IPS-15b (cell line): ENCODE measurements at regions not wholly inside any gene's neighbourhood (a gene's known extent, or its start where the extent isn't known, plus 50 kb on each side); places are given as distances from the start of the nearest gene placed in this dataset.
"Not testable (repeated sequence)": the region's sequence is repeated elsewhere in the genome, so short reads cannot be mapped to it uniquely, and the experiment has no call there.

Experiments
- H3K27me3 ChIP-seq: one replicate; pipeline ENCODE4 v1.6.1; 2013; ENCODE audit warnings: low read length; ENCODE audit not compliant: control insufficient read depth, insufficient read depth
- H3K36me3 ChIP-seq: one replicate; pipeline ENCODE4 v1.6.1; 2013; ENCODE audit warnings: low read length; ENCODE audit not compliant: control insufficient read depth, insufficient read depth
- H3K4me1 ChIP-seq: one replicate; pipeline ENCODE4 v1.6.1; 2013; ENCODE audit warnings: mild to moderate bottlenecking, low read length; ENCODE audit not compliant: control insufficient read depth, insufficient read depth
- H3K4me3 ChIP-seq: one replicate; pipeline ENCODE4 v1.5.1; 2013; ENCODE audit warnings: low read depth, low read length
- H3K9ac ChIP-seq: one replicate; pipeline ENCODE4 v1.6.1; 2013; ENCODE audit warnings: low read depth, mild to moderate bottlenecking, low read length
- H3K9me3 ChIP-seq: one replicate; pipeline ENCODE4 v1.6.1; 2013; ENCODE audit warnings: mild to moderate bottlenecking, low read length; ENCODE audit not compliant: control insufficient read depth, insufficient read depth

GRCh38 chr15:96147267-96147666, 183.2 kb upstream of the NR2F2 start:
- H3K36me3 ChIP-seq = no peaks in the 10 kb centered on the region
- no peaks in the 10 kb centered on the region for H3K27me3 ChIP-seq
- H3K9ac ChIP-seq = no peak overlapping the region
- H3K9me3 ChIP-seq = no peaks in the 10 kb centered on the region
- H3K4me3 ChIP-seq = no peak overlapping the region
- H3K4me1 ChIP-seq = no peaks in the 10 kb centered on the region

DNA sequence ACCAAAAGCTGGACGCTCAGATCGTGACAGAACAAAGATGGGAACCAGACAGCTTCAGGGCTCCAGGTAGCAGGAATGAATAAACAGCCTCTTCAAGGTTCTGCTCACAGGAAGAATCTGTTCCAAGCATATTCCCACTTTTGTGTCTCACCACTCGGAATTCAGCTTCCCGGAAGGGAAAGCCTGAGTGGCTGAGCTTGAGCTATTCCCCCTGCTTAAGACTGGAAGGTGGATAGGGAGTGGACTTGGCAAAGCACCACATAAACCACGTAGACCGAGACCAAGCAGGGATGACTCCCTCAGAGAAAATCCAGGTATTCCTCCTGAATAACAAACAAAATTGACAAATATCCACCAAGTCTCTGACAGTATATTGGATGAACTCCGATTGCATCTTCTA, 180.2 kb upstream of the NR2F2 start:
- H3K9me3 ChIP-seq = no peaks in the 10 kb centered on the region
- no peaks in the 10 kb centered on the region for H3K36me3 ChIP-seq
- H3K4me3 ChIP-seq = no peak overlapping the region
- no peaks in the 10 kb centered on the region for H3K27me3 ChIP-seq
- no peaks in the 10 kb centered on the region for H3K4me1 ChIP-seq
- H3K9ac ChIP-seq = no peak overlapping the region

- H3K27me3 ChIP-seq, H3K4me1 ChIP-seq, H3K36me3 ChIP-seq, H3K9me3 ChIP-seq, H3K9ac ChIP-seq, H3K4me3 ChIP-seq: not testable (repeated sequence)
Observed at GRCh38 chr15:96151749-96152148, 178.8 kb upstream of the NR2F2 start.

GRCh38 chr15:96153929-96154328, 176.6 kb upstream of the NR2F2 start:
- Histone ChIP-seq H3K36me3 (no peaks in the 10 kb centered on the region), H3K4me3 (no peak overlapping the region), H3K9ac (no peak overlapping the region), H3K9me3 (no peaks in the 10 kb centered on the region), H3K4me1 (no peaks in the 10 kb centered on the region), H3K27me3 (no peaks in the 10 kb centered on the region)

GRCh38 chr15:96158938-96159337, 171.6 kb upstream of the NR2F2 start:
- Histone ChIP-seq H3K9me3 (no peaks in the 10 kb centered on the region), H3K4me1 (no peaks in the 10 kb centered on the region), H3K36me3 (no peaks in the 10 kb centered on the region), H3K9ac (no peak overlapping the region), H3K27me3 (no peaks in the 10 kb centered on the region), H3K4me3 (no peak overlapping the region)

DNA sequence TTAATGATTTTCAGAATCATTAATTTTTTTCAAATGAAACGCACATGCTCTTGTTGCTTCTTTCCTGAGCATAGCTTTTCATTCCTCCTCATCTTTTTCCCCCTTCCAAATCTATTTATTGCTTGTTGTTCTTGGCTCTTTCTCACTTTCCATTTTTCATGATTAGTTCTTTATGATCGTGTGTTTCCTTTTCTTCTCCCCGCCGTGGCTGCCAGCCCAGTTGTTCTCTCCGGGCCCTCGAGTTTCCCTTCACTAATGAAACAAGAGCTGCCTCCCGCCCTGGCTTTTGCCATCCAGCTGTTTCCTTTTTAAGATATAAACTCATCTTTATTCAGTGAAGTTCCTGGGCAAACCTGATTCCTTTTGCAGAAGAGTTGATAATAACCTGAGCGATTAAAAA, 170.2 kb upstream of the NR2F2 start:
- H3K27me3 ChIP-seq = no peaks in the 10 kb centered on the region
- no peaks in the 10 kb centered on the region for H3K4me1 ChIP-seq
- H3K9me3 ChIP-seq = no peaks in the 10 kb centered on the region
- no peak overlapping the region for H3K9ac ChIP-seq
- no peaks in the 10 kb centered on the region for H3K36me3 ChIP-seq
- H3K4me3 ChIP-seq = no peak overlapping the region

- Histone ChIP-seq H3K9me3 (no peaks in the 10 kb centered on the region), H3K36me3 (no peaks in the 10 kb centered on the region), H3K4me1 (no peaks in the 10 kb centered on the region), H3K9ac (no peak overlapping the region), H3K4me3 (no peak overlapping the region), H3K27me3 (no peaks in the 10 kb centered on the region)
Observed at GRCh38 chr15:96160800-96161199, 169.7 kb upstream of the NR2F2 start.

GRCh38 chr15:96162322-96162721, 168.2 kb upstream of the NR2F2 start:
- Histone ChIP-seq H3K9me3 (no peaks in the 10 kb centered on the region), H3K27me3 (no peaks in the 10 kb centered on the region), H3K36me3 (no peaks in the 10 kb centered on the region), H3K9ac (no peak overlapping the region), H3K4me1 (peaks cover 6% of the 10 kb centered on the region), H3K4me3 (no peak overlapping the region)

- no peak overlapping the region for H3K9ac ChIP-seq
- no peaks in the 10 kb centered on the region for H3K27me3 ChIP-seq
- H3K9me3 ChIP-seq = no peaks in the 10 kb centered on the region
- H3K36me3 ChIP-seq = no peaks in the 10 kb centered on the region
- H3K4me3 ChIP-seq = no peak overlapping the region
- H3K4me1 ChIP-seq = peaks cover 6% of the 10 kb centered on the region
Observed at GRCh38 chr15:96165081-96165480, 165.4 kb upstream of the NR2F2 start.

DNA sequence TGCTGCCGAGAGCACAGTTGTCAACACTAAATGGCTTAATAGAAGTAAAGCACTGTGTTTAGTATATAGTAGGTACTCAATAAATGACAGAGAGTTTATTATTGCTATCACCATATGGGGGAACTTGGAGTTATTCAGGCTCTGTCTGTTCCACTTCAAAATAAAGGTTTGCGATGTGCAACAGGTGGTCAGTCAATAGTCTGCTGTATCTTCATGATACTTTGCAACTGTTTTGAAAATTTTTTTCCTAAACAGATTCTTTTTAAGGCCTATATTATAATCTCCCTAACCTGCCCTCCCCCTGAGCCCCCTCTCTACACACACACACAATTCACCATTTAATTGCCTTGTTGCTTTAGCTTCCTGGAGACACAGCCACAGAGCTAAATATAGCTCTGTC, 164.7 kb upstream of the NR2F2 start:
- Histone ChIP-seq H3K9me3 (no peaks in the 10 kb centered on the region), H3K4me3 (no peak overlapping the region), H3K27me3 (no peaks in the 10 kb centered on the region), H3K36me3 (no peaks in the 10 kb centered on the region), H3K4me1 (peaks cover 8% of the 10 kb centered on the region), H3K9ac (no peak overlapping the region)

GRCh38 chr15:96166223-96167200, 164.0 kb upstream of the NR2F2 start:
- Histone ChIP-seq H3K9ac (no peak overlapping the region), H3K4me1 (peaks cover 14% of the 10 kb centered on the region), H3K4me3 (no peak overlapping the region), H3K27me3 (no peaks in the 10 kb centered on the region), H3K36me3 (no peaks in the 10 kb centered on the region), H3K9me3 (no peaks in the 10 kb centered on the region)

DNA sequence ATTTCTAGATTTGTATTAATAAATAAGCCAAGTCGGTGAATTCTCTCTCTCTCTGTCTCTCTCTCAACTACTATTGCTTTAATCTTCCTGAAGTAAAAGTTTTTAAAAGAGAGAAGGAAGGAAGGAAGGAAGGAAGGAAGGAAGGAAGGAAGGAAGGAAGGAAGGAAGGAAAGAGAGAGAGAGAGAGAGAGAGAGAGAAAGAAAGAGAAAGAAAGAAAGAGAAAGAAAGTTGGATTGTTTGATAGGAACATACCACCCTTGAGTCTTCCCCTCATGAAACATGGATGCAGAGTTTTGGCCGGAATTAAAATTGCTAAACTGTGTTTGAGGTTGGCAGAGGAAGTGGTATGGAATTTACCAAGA, 159.9 kb upstream of the NR2F2 start:
- not testable (repeated sequence) for H3K4me3 ChIP-seq, H3K36me3 ChIP-seq
- peaks cover 20% of the 10 kb centered on the region for H3K4me1 ChIP-seq

More for the DNA sequence above, 159.9 kb upstream of the NR2F2 start:
- not testable (repeated sequence) for H3K27me3 ChIP-seq, H3K9me3 ChIP-seq, H3K9ac ChIP-seq
